GM21723 (cell line): ENCODE measurements at regions not wholly inside any gene's neighbourhood (a gene's known extent, or its start where the extent isn't known, plus 50 kb on each side); places are given as distances from the start of the nearest gene placed in this dataset.

Source experiments
- ATAC-seq: cut with Tn5 transposase; IDR thresholded peaks from one replicate; pipeline ENCODE4 v1.9.1; 2021; ENCODE audit warnings: mild to moderate bottlenecking, moderate library complexity; ENCODE audit not compliant: unreplicated experiment

GRCh38 chr13:82878536-82878935 is 1003.7 kb downstream of the SLITRK1 start:
- ATAC-seq = no peak

- ATAC-seq = no peak
Measured at GRCh38 chr13:82867284-82867683, 1015.0 kb downstream of the SLITRK1 start.

GRCh38 chr13:82850644-82851043 is 1031.6 kb downstream of the SLITRK1 start:
- no peak for ATAC-seq

GRCh38 chr13:82848766-82849165 is 1033.5 kb downstream of the SLITRK1 start:
- ATAC-seq = no peak

GRCh38 chr13:82847595-82847994 is 1034.7 kb downstream of the SLITRK1 start:
- ATAC-seq = no peak

GRCh38 chr13:82833923-82834322 is 1048.4 kb downstream of the SLITRK1 start:
- ATAC-seq = no peak

GRCh38 chr13:82829040-82829439 is 1053.2 kb downstream of the SLITRK1 start:
- ATAC-seq = no peak

- no peak for ATAC-seq
Measured at GRCh38 chr13:82827724-82828123, 1054.5 kb downstream of the SLITRK1 start.

- ATAC-seq = no peak
Measured at GRCh38 chr13:82822935-82823334, 1059.3 kb downstream of the SLITRK1 start.

GRCh38 chr13:82817133-82817532 is 1065.1 kb downstream of the SLITRK1 start:
- no peak for ATAC-seq

GRCh38 chr13:82815791-82816190 is 1066.5 kb downstream of the SLITRK1 start:
- ATAC-seq = no peak

GRCh38 chr13:82803341-82803740 is 1078.9 kb downstream of the SLITRK1 start:
- ATAC-seq = no peak

GRCh38 chr13:82802528-82802927 is 1079.7 kb downstream of the SLITRK1 start:
- no peak for ATAC-seq

GRCh38 chr13:82800391-82800790 is 1081.9 kb downstream of the SLITRK1 start:
- no peak for ATAC-seq

GRCh38 chr13:82797876-82798275 is 1084.4 kb downstream of the SLITRK1 start:
- no peak for ATAC-seq

GRCh38 chr13:82791035-82791434 is 1091.2 kb downstream of the SLITRK1 start:
- ATAC-seq = no peak

GRCh38 chr13:82772816-82773215 is 1109.5 kb downstream of the SLITRK1 start:
- ATAC-seq = no peak

- no peak for ATAC-seq
Measured at GRCh38 chr13:82766732-82767321, 1115.4 kb downstream of the SLITRK1 start.

GRCh38 chr13:82758044-82758443 is 1124.2 kb downstream of the SLITRK1 start:
- ATAC-seq = no peak

- ATAC-seq = no peak
Measured at GRCh38 chr13:82751206-82751605, 1131.1 kb downstream of the SLITRK1 start.

GRCh38 chr13:82749551-82749950 is 1132.7 kb downstream of the SLITRK1 start:
- ATAC-seq = no peak

GRCh38 chr13:82747958-82748357 is 1134.3 kb downstream of the SLITRK1 start:
- no peak for ATAC-seq

GRCh38 chr13:82747291-82747690 is 1135.0 kb downstream of the SLITRK1 start:
- no peak for ATAC-seq
